OCI-LY7 (cell line): ENCODE measurements at regions not wholly inside any gene's neighbourhood (a gene's known extent, or its start where the extent isn't known, plus 50 kb on each side); places are given as distances from the start of the nearest gene placed in this dataset.

Experiments used
- CTCF ChIP-seq: fragments of 200-600 bp; sonication (generic); conservative IDR thresholded peaks from 2 replicates; pipeline ENCODE4 v1.5.1; 2014; ENCODE audit warnings: mild to moderate bottlenecking, antibody characterized with exemption, low read length, moderate library complexity, mixed read lengths
- EZH2phosphoT487 ChIP-seq: fragments of 200-600 bp; sonication (generic); IDR thresholded peaks from 2 replicates; pipeline ENCODE4 v1.6.1; 2018; ENCODE audit warnings: low read depth, borderline replicate concordance, mild to moderate bottlenecking, mixed run types, antibody characterized with exemption, low read length, moderate library complexity, mixed read lengths

- TF ChIP-seq CTCF, result no peak
- TF ChIP-seq EZH2phosphoT487, result no peak
These were observed 355.8 kb downstream of the ARL6IP6 start for GRCh38 chr2:153074207-153074606.
